ENCODE measurements at regions not wholly inside any gene's neighbourhood (a gene's known extent, or its start where the extent isn't known, plus 50 kb on each side); places are given as distances from the start of the nearest gene placed in this dataset.

- H3K27me3 ChIP-seq (ENCODE audit: control insufficient read depth, insufficient read depth, low read length), result no peaks in the 10 kb centered on the region
- no peak overlapping the region for H3K9ac ChIP-seq (ENCODE audit: low read depth, low read length)
- H3K36me3 ChIP-seq (ENCODE audit: control insufficient read depth, insufficient read depth, low read length), result no peaks in the 10 kb centered on the region
- H3K27ac ChIP-seq (ENCODE audit: low read depth, low read length), result no peak overlapping the region
- no peaks in the 10 kb centered on the region for H3K4me1 ChIP-seq (ENCODE audit: control insufficient read depth, insufficient read depth, low read length)
- no peak overlapping the region for H3K4me3 ChIP-seq (ENCODE audit: low read depth, low read length)
- no peaks in the 10 kb centered on the region for H3K9me3 ChIP-seq (ENCODE audit: control insufficient read depth, insufficient read depth, low read length)
Measured at GRCh38 chr4:117610706-117611308, 423.5 kb upstream of the NDST3 start.

- Histone ChIP-seq H3K9me3 (ENCODE audit: control insufficient read depth, insufficient read depth, low read length) (no peaks in the 10 kb centered on the region), H3K4me1 (ENCODE audit: control insufficient read depth, insufficient read depth, low read length) (no peaks in the 10 kb centered on the region), H3K27me3 (ENCODE audit: control insufficient read depth, insufficient read depth, low read length) (no peaks in the 10 kb centered on the region), H3K9ac (ENCODE audit: low read depth, low read length) (no peak overlapping the region), H3K36me3 (ENCODE audit: control insufficient read depth, insufficient read depth, low read length) (no peaks in the 10 kb centered on the region), H3K4me3 (ENCODE audit: low read depth, low read length) (no peak overlapping the region), H3K27ac (ENCODE audit: low read depth, low read length) (no peak overlapping the region)
Measured at GRCh38 chr4:117621673-117622072, 412.6 kb upstream of the NDST3 start.

- Histone ChIP-seq H3K36me3 (ENCODE audit: control insufficient read depth, insufficient read depth, low read length) (no peaks in the 10 kb centered on the region), H3K9me3 (ENCODE audit: control insufficient read depth, insufficient read depth, low read length) (no peaks in the 10 kb centered on the region), H3K4me3 (ENCODE audit: low read depth, low read length) (no peak overlapping the region), H3K9ac (ENCODE audit: low read depth, low read length) (no peak overlapping the region), H3K27ac (ENCODE audit: low read depth, low read length) (no peak overlapping the region), H3K4me1 (ENCODE audit: control insufficient read depth, insufficient read depth, low read length) (no peaks in the 10 kb centered on the region), H3K27me3 (ENCODE audit: control insufficient read depth, insufficient read depth, low read length) (no peaks in the 10 kb centered on the region)
Measured at GRCh38 chr4:117623326-117623725, 411.0 kb upstream of the NDST3 start.

- Histone ChIP-seq H3K9me3 (ENCODE audit: control insufficient read depth, insufficient read depth, low read length) (no peaks in the 10 kb centered on the region), H3K27ac (ENCODE audit: low read depth, low read length) (no peak overlapping the region), H3K27me3 (ENCODE audit: control insufficient read depth, insufficient read depth, low read length) (no peaks in the 10 kb centered on the region), H3K36me3 (ENCODE audit: control insufficient read depth, insufficient read depth, low read length) (no peaks in the 10 kb centered on the region), H3K9ac (ENCODE audit: low read depth, low read length) (no peak overlapping the region), H3K4me1 (ENCODE audit: control insufficient read depth, insufficient read depth, low read length) (no peaks in the 10 kb centered on the region), H3K4me3 (ENCODE audit: low read depth, low read length) (no peak overlapping the region)
Measured at GRCh38 chr4:117626664-117627063, 407.6 kb upstream of the NDST3 start.

- Histone ChIP-seq H3K36me3 (ENCODE audit: control insufficient read depth, insufficient read depth, low read length) (no peaks in the 10 kb centered on the region), H3K4me1 (ENCODE audit: control insufficient read depth, insufficient read depth, low read length) (no peaks in the 10 kb centered on the region), H3K9me3 (ENCODE audit: control insufficient read depth, insufficient read depth, low read length) (no peaks in the 10 kb centered on the region), H3K27me3 (ENCODE audit: control insufficient read depth, insufficient read depth, low read length) (no peaks in the 10 kb centered on the region), H3K27ac (ENCODE audit: low read depth, low read length) (no peak overlapping the region), H3K4me3 (ENCODE audit: low read depth, low read length) (no peak overlapping the region), H3K9ac (ENCODE audit: low read depth, low read length) (no peak overlapping the region)
Measured at GRCh38 chr4:117634716-117635115, 399.6 kb upstream of the NDST3 start.

- Histone ChIP-seq H3K4me3 (ENCODE audit: low read depth, low read length) (no peak overlapping the region), H3K27me3 (ENCODE audit: control insufficient read depth, insufficient read depth, low read length) (no peaks in the 10 kb centered on the region), H3K27ac (ENCODE audit: low read depth, low read length) (no peak overlapping the region), H3K4me1 (ENCODE audit: control insufficient read depth, insufficient read depth, low read length) (no peaks in the 10 kb centered on the region), H3K9me3 (ENCODE audit: control insufficient read depth, insufficient read depth, low read length) (no peaks in the 10 kb centered on the region), H3K36me3 (ENCODE audit: control insufficient read depth, insufficient read depth, low read length) (no peaks in the 10 kb centered on the region), H3K9ac (ENCODE audit: low read depth, low read length) (no peak overlapping the region)
Measured at GRCh38 chr4:117637347-117637746, 396.9 kb upstream of the NDST3 start.

- Histone ChIP-seq H3K27me3 (ENCODE audit: control insufficient read depth, insufficient read depth, low read length) (no peaks in the 10 kb centered on the region), H3K4me3 (ENCODE audit: low read depth, low read length) (no peak overlapping the region), H3K9ac (ENCODE audit: low read depth, low read length) (no peak overlapping the region), H3K4me1 (ENCODE audit: control insufficient read depth, insufficient read depth, low read length) (no peaks in the 10 kb centered on the region), H3K36me3 (ENCODE audit: control insufficient read depth, insufficient read depth, low read length) (no peaks in the 10 kb centered on the region), H3K27ac (ENCODE audit: low read depth, low read length) (no peak overlapping the region), H3K9me3 (ENCODE audit: control insufficient read depth, insufficient read depth, low read length) (no peaks in the 10 kb centered on the region)
Measured at GRCh38 chr4:117640836-117641235, 393.4 kb upstream of the NDST3 start.

- no peaks in the 10 kb centered on the region for H3K36me3 ChIP-seq (ENCODE audit: control insufficient read depth, insufficient read depth, low read length)
- H3K4me3 ChIP-seq (ENCODE audit: low read depth, low read length), result no peak overlapping the region
- no peak overlapping the region for H3K27ac ChIP-seq (ENCODE audit: low read depth, low read length)
- H3K27me3 ChIP-seq (ENCODE audit: control insufficient read depth, insufficient read depth, low read length), result no peaks in the 10 kb centered on the region
- no peak overlapping the region for H3K9ac ChIP-seq (ENCODE audit: low read depth, low read length)
- H3K4me1 ChIP-seq (ENCODE audit: control insufficient read depth, insufficient read depth, low read length), result no peaks in the 10 kb centered on the region
- no peaks in the 10 kb centered on the region for H3K9me3 ChIP-seq (ENCODE audit: control insufficient read depth, insufficient read depth, low read length)
Measured at GRCh38 chr4:117641519-117641918, 392.8 kb upstream of the NDST3 start.

- Histone ChIP-seq H3K4me1 (ENCODE audit: control insufficient read depth, insufficient read depth, low read length) (no peaks in the 10 kb centered on the region), H3K27me3 (ENCODE audit: control insufficient read depth, insufficient read depth, low read length) (no peaks in the 10 kb centered on the region), H3K9ac (ENCODE audit: low read depth, low read length) (no peak overlapping the region), H3K9me3 (ENCODE audit: control insufficient read depth, insufficient read depth, low read length) (no peaks in the 10 kb centered on the region), H3K4me3 (ENCODE audit: low read depth, low read length) (no peak overlapping the region), H3K27ac (ENCODE audit: low read depth, low read length) (no peak overlapping the region), H3K36me3 (ENCODE audit: control insufficient read depth, insufficient read depth, low read length) (no peaks in the 10 kb centered on the region)
Measured at GRCh38 chr4:117654079-117654478, 380.2 kb upstream of the NDST3 start.

- Histone ChIP-seq H3K27ac (ENCODE audit: low read depth, low read length) (no peak overlapping the region), H3K4me1 (ENCODE audit: control insufficient read depth, insufficient read depth, low read length) (no peaks in the 10 kb centered on the region), H3K36me3 (ENCODE audit: control insufficient read depth, insufficient read depth, low read length) (no peaks in the 10 kb centered on the region), H3K4me3 (ENCODE audit: low read depth, low read length) (no peak overlapping the region), H3K27me3 (ENCODE audit: control insufficient read depth, insufficient read depth, low read length) (no peaks in the 10 kb centered on the region), H3K9ac (ENCODE audit: low read depth, low read length) (no peak overlapping the region), H3K9me3 (ENCODE audit: control insufficient read depth, insufficient read depth, low read length) (no peaks in the 10 kb centered on the region)
Measured at GRCh38 chr4:117660668-117661067, 373.6 kb upstream of the NDST3 start.

GRCh38 chr4:117661091-117662072 lies 372.9 kb upstream of the NDST3 start:
- Histone ChIP-seq H3K27me3 (ENCODE audit: control insufficient read depth, insufficient read depth, low read length) (no peaks in the 10 kb centered on the region), H3K4me3 (ENCODE audit: low read depth, low read length) (no peak overlapping the region), H3K9ac (ENCODE audit: low read depth, low read length) (no peak overlapping the region), H3K27ac (ENCODE audit: low read depth, low read length) (no peak overlapping the region), H3K36me3 (ENCODE audit: control insufficient read depth, insufficient read depth, low read length) (no peaks in the 10 kb centered on the region), H3K9me3 (ENCODE audit: control insufficient read depth, insufficient read depth, low read length) (no peaks in the 10 kb centered on the region), H3K4me1 (ENCODE audit: control insufficient read depth, insufficient read depth, low read length) (no peaks in the 10 kb centered on the region)

Measured in HUES48 (cell line).